ENCODE measurements at regions not wholly inside any gene's neighbourhood (a gene's known extent, or its start where the extent isn't known, plus 50 kb on each side); places are given as distances from the start of the nearest gene placed in this dataset.
"Not testable (repeated sequence)": the region's sequence is repeated elsewhere in the genome, so short reads cannot be mapped to it uniquely, and the experiment has no call there.

- no peak for DNase-seq (ENCODE audit: low spot score)
These were observed 106.1 kb upstream of the FSCB start for GRCh38 chr14:44613061-44613712.

DNA sequence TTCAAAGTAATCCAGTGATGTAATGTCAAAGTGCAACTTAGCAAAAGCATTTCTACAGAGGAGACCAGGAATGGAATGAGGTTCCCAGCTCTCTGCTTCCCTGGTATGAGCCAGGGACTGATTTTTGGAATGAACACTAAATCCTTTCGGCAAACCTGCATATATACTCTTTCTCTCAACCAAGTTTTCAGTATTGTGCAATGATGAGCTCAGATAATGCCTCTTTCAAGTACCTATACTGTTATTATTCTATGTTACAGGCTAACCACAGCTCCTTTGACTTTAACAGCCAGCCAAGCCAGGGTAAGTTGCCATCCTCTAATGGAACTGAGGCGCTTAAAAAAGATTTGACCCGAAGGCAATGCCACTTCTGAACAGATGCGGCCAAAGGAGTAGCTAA, 104.9 kb upstream of the FSCB start:
- no peak for DNase-seq (ENCODE audit: low spot score)

GRCh38 chr14:44609876-44610510, 102.9 kb upstream of the FSCB start:
- no peak for DNase-seq (ENCODE audit: low spot score)

GRCh38 chr14:44609201-44609600, 102.1 kb upstream of the FSCB start:
- DNase-seq (ENCODE audit: low spot score), result no peak

DNA sequence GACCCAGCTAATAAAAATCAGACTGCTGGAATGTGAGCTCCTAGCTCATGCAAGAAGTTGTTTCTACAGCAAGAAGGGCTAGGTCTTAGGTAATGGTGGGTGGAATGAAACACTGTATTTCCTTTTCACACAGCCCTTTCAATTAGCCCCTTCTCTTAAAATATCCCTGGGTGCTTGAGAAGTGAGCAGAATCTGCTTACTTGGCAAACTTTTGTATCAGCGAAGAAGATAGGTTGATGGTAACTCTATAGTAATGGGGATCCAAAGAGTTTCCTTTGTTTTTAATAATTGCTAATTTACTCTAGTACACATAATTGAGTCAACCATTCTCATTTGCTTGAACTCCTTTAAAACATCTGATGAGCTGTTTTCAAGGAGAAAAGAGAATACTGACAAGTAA, 100.6 kb upstream of the FSCB start:
- DNase-seq (ENCODE audit: low spot score), result no peak

DNA sequence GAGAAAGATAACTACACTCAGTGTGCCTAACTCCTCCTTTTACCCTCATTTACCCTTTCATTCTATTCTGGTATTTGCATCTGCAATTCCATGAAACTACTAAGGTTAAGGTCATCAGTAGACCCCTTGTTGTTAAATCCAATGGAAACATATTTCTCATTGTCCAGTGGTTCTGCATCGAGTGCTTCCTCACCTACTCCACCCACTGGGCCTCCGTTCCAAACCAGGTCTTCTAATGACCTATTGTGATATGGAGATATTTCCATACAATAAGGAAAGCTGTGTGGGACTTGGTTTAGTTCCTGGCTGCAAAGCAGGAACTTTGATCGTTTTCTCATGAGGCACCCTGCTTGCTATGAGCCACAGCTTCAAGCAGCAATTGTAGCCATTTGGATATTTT, 99.5 kb upstream of the FSCB start:
- DNase-seq (ENCODE audit: low spot score), result no peak

- DNase-seq (ENCODE audit: low spot score), result not testable (repeated sequence)
These were observed 94.2 kb upstream of the FSCB start for GRCh38 chr14:44601266-44601665.

DNA sequence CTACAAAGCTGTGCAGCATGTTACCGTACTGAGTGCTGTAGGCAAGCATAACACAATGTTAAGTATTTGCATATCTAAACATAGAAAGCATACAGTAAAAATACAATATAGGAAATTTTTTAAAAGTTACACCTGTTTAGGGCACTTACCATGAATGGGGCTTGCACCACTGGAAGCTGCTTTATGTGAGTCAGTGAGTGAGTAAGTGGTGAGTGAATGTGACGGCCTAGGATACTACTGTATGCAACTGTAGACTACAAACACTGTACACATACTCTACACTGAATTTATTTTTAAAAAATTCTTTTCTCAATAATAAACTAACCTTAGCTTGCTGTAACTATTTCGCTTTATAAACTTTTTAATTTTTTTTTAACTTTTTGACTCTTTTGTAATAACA, 82.1 kb upstream of the FSCB start:
- no peak for DNase-seq (ENCODE audit: low spot score)

DNA sequence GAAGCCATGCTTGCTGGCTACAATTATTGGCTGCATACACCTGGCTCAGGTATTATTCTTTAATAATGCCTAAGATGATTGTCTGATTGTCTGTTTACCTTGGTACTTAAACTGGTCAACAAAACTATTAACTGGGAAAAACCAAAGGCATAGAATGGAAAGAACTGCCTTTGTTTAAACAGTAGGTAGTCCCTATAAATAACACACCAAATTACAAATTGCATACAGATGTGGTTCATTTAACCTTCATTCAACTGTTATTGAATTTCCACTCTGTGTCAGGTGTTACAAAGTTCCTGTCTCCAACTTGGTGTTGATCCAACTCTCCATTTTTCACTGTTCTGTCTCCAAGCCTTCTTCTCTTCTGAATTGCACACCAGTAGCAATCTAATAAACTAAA, 79.8 kb upstream of the FSCB start:
- no peak for DNase-seq (ENCODE audit: low spot score)

- DNase-seq (ENCODE audit: low spot score), result no peak
These were observed 69.3 kb upstream of the FSCB start for GRCh38 chr14:44576356-44576755.

GRCh38 chr14:44567997-44568396, 60.9 kb upstream of the FSCB start:
- no peak for DNase-seq (ENCODE audit: low spot score)

GRCh38 chr14:44565968-44566367, 58.9 kb upstream of the FSCB start:
- DNase-seq (ENCODE audit: low spot score), result no peak

DNA sequence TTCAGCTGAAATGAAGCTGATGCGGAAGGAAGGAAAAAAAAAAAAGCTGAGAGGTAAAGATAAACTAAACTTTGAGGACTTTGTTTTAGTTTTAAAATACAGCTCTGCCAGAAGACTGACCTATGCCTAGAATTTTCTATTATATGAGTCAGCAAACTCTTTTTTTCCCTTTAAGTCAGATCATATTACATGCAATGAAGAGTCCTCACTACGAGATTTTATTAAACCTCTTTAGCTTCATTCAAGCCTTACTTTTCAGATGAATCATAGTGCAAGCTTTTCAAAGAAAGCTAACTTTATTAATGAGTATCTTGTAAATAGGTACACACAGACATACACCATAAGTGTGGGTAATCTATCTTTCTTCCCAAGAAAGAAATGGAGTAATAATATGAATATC, 57.8 kb upstream of the FSCB start:
- DNase-seq (ENCODE audit: low spot score), result no peak
